Rectal smooth muscle tissue (tissue), 1 donor: ENCODE measurements at regions not wholly inside any gene's neighbourhood (a gene's known extent, or its start where the extent isn't known, plus 50 kb on each side); places are given as distances from the start of the nearest gene placed in this dataset.
"Not testable (repeated sequence)": the region's sequence is repeated elsewhere in the genome, so short reads cannot be mapped to it uniquely, and the experiment has no call there.

Experiments
- H3K27ac ChIP-seq: one replicate; pipeline ENCODE4 v1.7.0; 2013; ENCODE audit warnings: low read depth, low read length, inconsistent platforms
- H3K27me3 ChIP-seq: one replicate; pipeline ENCODE4 v1.7.0; 2013; ENCODE audit warnings: low read length; ENCODE audit not compliant: control insufficient read depth, insufficient read depth
- H3K36me3 ChIP-seq: one replicate; pipeline ENCODE4 v1.7.0; 2013; ENCODE audit warnings: low read length; ENCODE audit not compliant: control insufficient read depth, insufficient read depth
- H3K4me1 ChIP-seq: one replicate; pipeline ENCODE4 v1.7.0; 2013; ENCODE audit warnings: low read length; ENCODE audit not compliant: control insufficient read depth, insufficient read depth
- H3K4me3 ChIP-seq: one replicate; pipeline ENCODE4 v1.7.0; 2013; ENCODE audit warnings: low read length
- H3K9ac ChIP-seq: one replicate; pipeline ENCODE4 v1.7.0; 2013; ENCODE audit warnings: low read length

GRCh38 chr13:109329175-109329574 is 457.2 kb downstream of the IRS2 start:
- H3K9ac ChIP-seq, result no peak overlapping the region
- no peaks in the 10 kb centered on the region for H3K36me3 ChIP-seq
- no peak overlapping the region for H3K27ac ChIP-seq
- no peak overlapping the region for H3K4me3 ChIP-seq
- H3K27me3 ChIP-seq, result no peaks in the 10 kb centered on the region
- H3K4me1 ChIP-seq, result no peaks in the 10 kb centered on the region

DNA sequence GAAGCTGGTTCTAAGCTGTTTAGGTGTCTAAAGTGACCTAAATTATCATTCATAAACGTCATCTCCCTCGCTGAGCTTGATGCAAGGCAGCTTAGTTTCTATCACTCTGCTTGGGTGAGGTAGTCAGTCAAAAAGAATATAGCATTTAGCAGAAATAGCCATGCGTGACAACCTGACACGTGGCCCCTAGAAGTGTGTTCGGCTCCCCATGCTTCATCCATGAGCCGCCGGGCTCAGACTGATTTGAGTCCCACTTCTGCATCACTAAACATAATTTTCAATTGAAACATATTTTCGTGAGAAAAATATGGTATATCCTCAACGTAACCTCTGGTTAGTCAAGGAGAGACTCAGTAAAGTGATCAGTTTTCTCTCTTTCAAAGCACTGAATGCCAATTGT is 459.8 kb downstream of the IRS2 start:
- Histone ChIP-seq H3K9ac (no peak overlapping the region), H3K27me3 (no peaks in the 10 kb centered on the region), H3K27ac (no peak overlapping the region), H3K4me1 (no peaks in the 10 kb centered on the region), H3K4me3 (no peak overlapping the region), H3K36me3 (no peaks in the 10 kb centered on the region)

DNA sequence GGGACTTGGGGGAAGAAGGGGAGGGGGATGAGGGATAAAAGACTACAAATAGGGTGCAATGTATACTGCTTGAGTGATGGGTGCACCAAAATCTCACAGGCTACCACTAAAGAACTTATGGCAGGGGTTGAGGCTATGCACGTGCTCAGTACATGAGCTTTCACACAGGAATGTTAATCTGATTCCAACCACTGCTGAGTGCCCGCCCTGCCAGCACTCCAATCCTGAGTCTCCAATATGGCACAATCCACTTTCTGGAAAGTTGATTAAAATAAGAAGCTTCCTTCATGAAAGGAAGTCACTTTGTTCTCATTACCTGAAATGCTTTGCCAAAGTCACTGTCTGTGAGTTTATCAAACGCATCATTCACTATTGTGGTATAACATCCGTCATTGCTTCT is 463.0 kb downstream of the IRS2 start:
- Histone ChIP-seq H3K4me1 (no peaks in the 10 kb centered on the region), H3K9ac (no peak overlapping the region), H3K4me3 (no peak overlapping the region)

GRCh38 chr13:109318945-109319590 is 467.3 kb downstream of the IRS2 start:
- Histone ChIP-seq H3K36me3 (no peaks in the 10 kb centered on the region), H3K27ac (no peak overlapping the region), H3K9ac (no peak overlapping the region), H3K4me3 (no peak overlapping the region), H3K27me3 (no peaks in the 10 kb centered on the region), H3K4me1 (no peaks in the 10 kb centered on the region)

More for the DNA sequence above, 463.0 kb downstream of the IRS2 start:
- Histone ChIP-seq H3K36me3 (no peaks in the 10 kb centered on the region), H3K27ac (no peak overlapping the region), H3K27me3 (no peaks in the 10 kb centered on the region)

DNA sequence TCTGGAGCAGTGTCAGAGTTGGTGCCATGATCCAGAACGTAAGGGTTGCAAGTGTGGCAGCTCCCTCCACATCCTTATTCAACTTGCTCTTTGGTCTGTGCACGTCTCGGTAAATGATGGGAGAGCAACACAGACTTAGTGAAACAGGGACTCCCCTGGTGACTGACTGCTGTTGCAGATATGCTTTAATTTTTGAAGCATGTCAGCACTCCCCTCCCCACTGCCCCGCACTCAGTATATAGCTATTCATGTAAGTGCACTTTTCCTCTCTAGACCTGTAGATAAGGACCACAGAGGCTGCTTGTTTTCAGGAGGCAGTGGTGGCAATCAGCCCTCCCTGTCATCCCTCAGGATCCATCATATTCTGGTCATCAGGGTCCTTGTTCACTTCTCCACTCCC is 470.9 kb downstream of the IRS2 start:
- no peaks in the 10 kb centered on the region for H3K4me1 ChIP-seq
- H3K36me3 ChIP-seq, result no peaks in the 10 kb centered on the region
- H3K4me3 ChIP-seq, result no peak overlapping the region
- no peak overlapping the region for H3K27ac ChIP-seq
- H3K9ac ChIP-seq, result no peak overlapping the region
- H3K27me3 ChIP-seq, result no peaks in the 10 kb centered on the region

DNA sequence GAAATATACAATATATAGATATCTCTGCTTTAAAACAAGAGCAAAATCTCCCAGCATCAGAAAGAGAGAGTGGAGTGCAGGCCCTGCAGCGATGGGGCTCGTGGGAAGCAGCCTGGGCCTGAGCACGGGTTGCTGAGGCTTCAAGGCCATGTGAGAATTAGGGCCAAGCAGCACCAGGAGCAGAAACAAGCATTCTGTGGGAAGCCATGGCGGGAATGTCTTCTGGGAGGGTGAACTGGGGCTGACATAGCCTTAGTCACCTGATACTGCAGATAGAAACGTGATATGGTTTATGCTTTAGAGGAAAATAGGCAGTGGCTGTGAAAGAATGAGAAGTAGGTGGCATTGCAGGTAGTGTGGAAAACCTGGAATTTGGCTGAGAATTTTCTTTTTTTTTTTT is 472.3 kb downstream of the IRS2 start:
- Histone ChIP-seq H3K27ac (no peak overlapping the region), H3K9ac (no peak overlapping the region), H3K27me3 (no peaks in the 10 kb centered on the region), H3K4me3 (no peak overlapping the region), H3K4me1 (no peaks in the 10 kb centered on the region), H3K36me3 (no peaks in the 10 kb centered on the region)

DNA sequence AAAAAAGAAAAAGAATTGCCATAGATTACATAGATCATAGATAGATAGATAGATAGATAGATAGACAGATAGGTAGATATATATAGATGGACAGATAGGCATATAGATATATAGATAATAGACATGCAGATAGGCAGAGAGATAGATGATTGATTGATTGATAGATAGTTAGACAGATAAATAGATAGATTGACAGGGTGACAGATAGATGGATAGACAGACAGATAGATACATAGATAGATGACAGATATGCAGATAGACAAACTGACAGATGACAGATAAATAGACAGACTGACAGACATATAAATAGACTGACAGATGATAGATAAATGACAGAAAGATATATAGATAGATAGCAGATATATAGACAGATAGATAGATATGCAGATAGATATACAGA is 474.0 kb downstream of the IRS2 start:
- H3K4me3 ChIP-seq, result no peak overlapping the region
- H3K9ac ChIP-seq, result no peak overlapping the region
- H3K27me3 ChIP-seq, result no peaks in the 10 kb centered on the region
- H3K36me3 ChIP-seq, result no peaks in the 10 kb centered on the region
- H3K4me1 ChIP-seq, result no peaks in the 10 kb centered on the region
- no peak overlapping the region for H3K27ac ChIP-seq

DNA sequence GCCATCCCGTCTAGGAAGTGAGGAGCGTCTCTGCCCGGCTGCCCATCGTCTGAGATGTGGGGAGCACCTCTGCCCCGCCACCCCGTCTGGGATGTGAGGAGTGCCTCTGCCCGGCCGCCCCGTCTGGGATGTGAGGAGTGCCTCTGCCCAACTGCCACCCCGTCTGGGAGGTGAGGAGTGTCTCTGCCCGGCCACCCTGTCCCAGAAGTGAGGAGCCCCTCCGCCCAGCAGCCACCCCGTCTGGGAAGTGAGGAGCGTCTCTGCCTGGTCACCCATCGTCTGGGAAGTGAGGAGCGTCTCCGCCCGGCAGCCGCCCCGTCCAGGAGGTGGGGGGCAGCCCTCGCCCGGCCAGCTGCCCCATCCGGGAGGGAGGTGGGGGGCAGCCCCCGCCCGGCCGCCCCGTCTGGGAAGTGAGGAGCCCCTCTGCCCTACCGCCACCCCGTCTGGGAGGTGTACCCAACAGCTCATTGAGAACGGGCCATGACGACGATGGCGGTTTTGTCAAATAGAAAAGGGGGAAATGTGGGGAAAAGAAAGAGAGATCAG is 474.9 kb downstream of the IRS2 start:
- H3K36me3 ChIP-seq, H3K4me1 ChIP-seq, H3K4me3 ChIP-seq, H3K27ac ChIP-seq, H3K9ac ChIP-seq, H3K27me3 ChIP-seq: not testable (repeated sequence)

GRCh38 chr13:109309625-109310363 is 476.6 kb downstream of the IRS2 start:
- Histone ChIP-seq H3K4me3 (no peak overlapping the region), H3K36me3 (no peaks in the 10 kb centered on the region), H3K27me3 (no peaks in the 10 kb centered on the region), H3K4me1 (no peaks in the 10 kb centered on the region), H3K9ac (no peak overlapping the region), H3K27ac (no peak overlapping the region)

DNA sequence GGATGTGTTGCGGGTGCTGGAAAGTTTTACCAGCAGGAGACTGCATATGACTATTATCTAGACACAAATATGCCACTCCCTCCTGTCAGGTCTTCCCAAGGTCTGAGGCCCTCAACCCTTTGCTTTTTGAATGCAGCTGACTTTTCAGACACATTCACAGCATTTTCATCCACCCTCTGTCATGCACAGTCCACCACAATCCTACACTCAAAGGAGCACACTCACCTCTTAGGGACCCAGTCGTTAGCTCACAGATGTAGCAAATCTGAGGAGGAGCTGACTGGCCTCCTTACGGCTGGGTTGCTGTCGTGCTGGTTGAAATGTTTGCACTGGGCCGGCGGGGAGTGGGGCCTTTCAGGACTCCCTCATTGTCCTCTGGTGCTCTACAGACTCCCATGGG is 479.4 kb downstream of the IRS2 start:
- Histone ChIP-seq H3K27ac (no peak overlapping the region), H3K36me3 (no peaks in the 10 kb centered on the region), H3K4me3 (no peak overlapping the region), H3K27me3 (no peaks in the 10 kb centered on the region), H3K9ac (no peak overlapping the region), H3K4me1 (no peaks in the 10 kb centered on the region)

- no peaks in the 10 kb centered on the region for H3K36me3 ChIP-seq
Measured at GRCh38 chr13:109301726-109302125, 484.7 kb downstream of the IRS2 start.

GRCh38 chr13:109301276-109301675 is 485.1 kb downstream of the IRS2 start:
- no peaks in the 10 kb centered on the region for H3K27me3 ChIP-seq

More at GRCh38 chr13:109301726-109302125, 484.7 kb downstream of the IRS2 start:
- no peak overlapping the region for H3K9ac ChIP-seq
- no peaks in the 10 kb centered on the region for H3K27me3 ChIP-seq
- no peak overlapping the region for H3K27ac ChIP-seq
- no peaks in the 10 kb centered on the region for H3K4me1 ChIP-seq
- no peak overlapping the region for H3K4me3 ChIP-seq

GRCh38 chr13:109297628-109298027 is 488.8 kb downstream of the IRS2 start:
- Histone ChIP-seq H3K4me1 (no peaks in the 10 kb centered on the region), H3K9ac (no peak overlapping the region), H3K36me3 (no peaks in the 10 kb centered on the region), H3K27me3 (no peaks in the 10 kb centered on the region), H3K4me3 (no peak overlapping the region), H3K27ac (no peak overlapping the region)

More at GRCh38 chr13:109301276-109301675, 485.1 kb downstream of the IRS2 start:
- no peaks in the 10 kb centered on the region for H3K4me1 ChIP-seq
- no peak overlapping the region for H3K4me3 ChIP-seq
- H3K36me3 ChIP-seq, result no peaks in the 10 kb centered on the region
- H3K27ac ChIP-seq, result no peak overlapping the region
- no peak overlapping the region for H3K9ac ChIP-seq
